ENCODE measurements at regions not wholly inside any gene's neighbourhood (a gene's known extent, or its start where the extent isn't known, plus 50 kb on each side); places are given as distances from the start of the nearest gene placed in this dataset.

GRCh38 chr13:40432018-40432978 is 234.1 kb downstream of the FOXO1 start:
- DNase-seq (ENCODE audit: low read depth) = no peak

GRCh38 chr13:40433001-40433400 is 233.4 kb downstream of the FOXO1 start:
- no peak for DNase-seq (ENCODE audit: low read depth)

- peak; percentile 25 for DNase-seq (ENCODE audit: low read depth)
Measured at GRCh38 chr13:40433577-40433976, 232.9 kb downstream of the FOXO1 start.

GRCh38 chr13:40434516-40435397 is 231.7 kb downstream of the FOXO1 start:
- DNase-seq (ENCODE audit: low read depth) = no peak

- DNase-seq (ENCODE audit: low read depth) = no peak
Measured at GRCh38 chr13:40438022-40438680, 228.3 kb downstream of the FOXO1 start.

DNA sequence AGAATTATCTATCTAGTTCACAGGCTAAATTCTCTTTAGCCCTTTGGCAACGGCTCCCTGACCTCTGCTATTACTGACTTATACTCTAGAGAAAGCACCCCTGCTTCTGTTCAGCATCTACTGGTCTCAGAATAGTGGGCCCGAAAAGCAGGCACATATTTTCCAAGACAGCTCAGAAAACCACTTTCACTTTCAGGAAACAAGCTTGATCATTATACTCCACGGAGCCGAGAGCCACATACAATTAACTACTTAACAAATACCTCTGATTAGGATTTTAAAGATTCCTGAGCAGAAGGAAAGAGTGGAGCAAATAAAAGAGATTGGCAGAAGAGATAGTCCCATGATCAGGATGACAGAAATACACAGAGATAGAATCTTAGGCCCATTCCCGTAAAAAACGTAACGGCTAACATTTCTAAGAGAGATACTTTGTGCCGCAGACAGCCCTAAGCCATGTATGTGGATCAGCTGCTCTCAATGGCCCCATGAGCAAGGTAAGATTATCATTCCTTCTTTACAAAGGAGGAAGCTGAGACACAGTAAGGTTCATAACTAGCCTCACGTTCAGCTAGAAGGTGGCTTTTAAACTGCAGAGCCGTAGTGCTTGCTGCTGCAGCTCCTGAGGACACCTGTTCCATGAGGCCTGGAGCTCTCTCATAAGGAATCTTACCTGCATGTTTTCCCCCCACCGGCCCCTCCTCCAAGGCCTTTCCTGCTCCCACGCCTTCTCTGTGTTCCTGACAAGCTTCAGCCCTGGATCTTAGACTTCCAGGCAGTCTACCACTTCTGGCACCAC is 227.2 kb downstream of the FOXO1 start:
- no peak for DNase-seq (ENCODE audit: low read depth)

DNA sequence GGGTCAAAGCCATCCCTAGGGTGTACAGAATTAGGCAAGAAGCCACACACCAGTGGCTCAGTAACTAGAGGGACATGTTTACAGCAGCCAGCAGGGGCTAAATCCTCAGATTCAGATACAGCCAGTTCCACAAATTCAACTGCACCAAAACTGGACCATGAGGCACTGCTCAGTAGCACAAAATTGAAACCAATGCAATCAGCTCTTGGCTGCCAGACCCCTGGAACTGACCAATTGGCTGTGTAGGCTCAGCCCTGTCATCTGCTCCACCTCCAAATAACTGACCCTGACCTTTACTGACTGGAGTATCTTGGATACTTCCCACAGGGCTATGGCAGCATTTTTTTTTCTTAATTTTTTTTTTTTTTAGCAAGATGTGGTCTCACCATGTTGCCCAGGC is 226.5 kb downstream of the FOXO1 start:
- no peak for DNase-seq (ENCODE audit: low read depth)

- no peak for DNase-seq (ENCODE audit: low read depth)
Measured at GRCh38 chr13:40440990-40441820, 225.2 kb downstream of the FOXO1 start.

DNA sequence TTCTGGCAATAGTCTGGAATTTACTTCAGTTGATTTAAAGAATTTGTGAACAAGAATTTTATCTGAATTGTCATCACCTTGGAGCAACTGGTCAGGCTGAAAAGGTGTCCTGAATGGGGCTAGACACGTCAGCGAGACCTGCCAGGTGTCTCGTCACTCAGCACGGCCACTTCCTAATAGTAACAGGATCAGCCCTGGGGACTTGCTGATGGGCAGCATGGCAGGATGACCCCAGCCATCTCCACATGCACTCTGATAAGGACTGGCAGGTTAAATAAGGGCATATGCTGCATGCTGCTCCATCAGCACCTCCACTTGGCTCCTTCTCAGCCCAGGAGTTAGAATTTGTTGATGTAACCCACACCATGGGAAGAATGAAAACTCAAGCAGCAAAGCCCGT is 224.2 kb downstream of the FOXO1 start:
- DNase-seq (ENCODE audit: low read depth) = no peak

DNA sequence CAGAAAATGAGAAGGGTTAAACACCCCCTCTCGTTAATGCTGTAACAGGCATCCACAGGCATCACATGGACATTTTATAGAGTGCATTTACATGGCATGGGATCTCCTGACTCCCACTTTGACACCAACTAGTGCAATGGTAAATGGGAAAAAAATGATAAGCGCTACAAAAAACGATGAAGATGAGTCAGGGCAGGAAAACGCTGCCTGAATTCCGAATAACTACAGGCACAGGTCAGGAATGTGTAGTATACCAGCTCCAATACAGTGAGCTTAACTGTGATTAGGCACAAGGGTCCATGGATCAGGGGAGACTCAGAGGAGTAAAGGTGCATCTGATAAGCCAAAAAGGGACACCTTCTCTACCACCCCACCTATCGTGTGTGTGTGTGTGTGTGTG is 223.6 kb downstream of the FOXO1 start:
- DNase-seq (ENCODE audit: low read depth) = no peak

DNA sequence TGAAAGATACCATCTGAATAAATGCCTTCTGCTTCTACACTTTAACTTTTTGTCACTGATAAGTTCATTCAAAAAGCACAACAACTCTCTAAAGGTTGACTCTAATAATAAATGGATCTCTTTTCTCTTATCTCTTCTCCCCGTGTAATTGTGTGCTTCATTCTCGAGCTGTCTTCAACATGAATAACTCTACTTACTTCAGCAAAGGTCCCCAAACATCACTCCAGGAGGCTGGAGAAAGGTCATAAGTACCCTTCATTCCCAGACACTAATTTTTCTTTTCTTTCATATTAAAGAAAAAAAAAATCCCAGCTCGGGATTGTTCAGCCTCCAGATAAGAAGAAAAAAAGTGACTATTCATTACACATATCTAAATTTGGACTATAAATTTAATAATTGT is 222.2 kb downstream of the FOXO1 start:
- DNase-seq (ENCODE audit: low read depth) = no peak

DNA sequence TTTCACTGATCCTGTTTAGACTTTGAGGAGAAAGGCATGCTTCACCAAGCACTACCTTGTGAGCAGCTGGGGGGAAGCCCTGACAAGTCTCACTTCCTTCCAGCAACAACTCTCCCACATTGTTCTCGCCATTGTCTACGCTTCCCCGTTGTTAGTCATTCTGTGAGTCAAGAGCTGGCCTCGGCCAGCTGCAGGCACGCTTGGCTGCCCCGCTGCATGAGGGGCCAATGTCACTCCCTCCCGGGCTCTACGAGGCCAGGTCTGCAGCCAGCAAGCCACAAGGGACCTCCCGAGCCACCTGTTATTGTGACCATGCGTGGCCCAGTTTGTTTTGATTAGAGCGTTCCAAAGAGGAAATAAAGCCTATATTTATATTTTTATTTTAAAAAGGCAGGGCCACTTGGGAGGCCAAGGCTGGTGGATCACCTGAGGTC is 220.9 kb downstream of the FOXO1 start:
- no peak for DNase-seq (ENCODE audit: low read depth)

DNA sequence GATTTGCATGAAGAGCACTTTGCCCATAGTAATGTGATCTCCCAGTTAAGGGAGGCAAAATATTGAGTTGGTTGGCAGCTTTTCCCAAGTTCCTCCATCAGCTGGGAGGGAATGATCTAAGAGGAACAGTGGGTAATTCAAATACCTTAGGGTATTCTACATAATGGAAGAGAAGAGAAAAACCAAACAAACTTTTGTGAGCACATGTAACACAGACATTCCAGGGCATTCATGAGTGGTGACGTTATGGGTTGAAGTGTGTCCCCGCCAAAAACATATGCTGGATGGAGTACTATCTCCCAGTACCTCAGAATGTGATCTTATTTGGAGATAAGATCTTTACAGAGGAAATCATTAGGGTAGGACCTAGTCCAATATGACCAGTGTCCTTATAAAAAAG is 220.1 kb downstream of the FOXO1 start:
- no peak for DNase-seq (ENCODE audit: low read depth)

GRCh38 chr13:40447857-40448256 is 218.6 kb downstream of the FOXO1 start:
- DNase-seq (ENCODE audit: low read depth) = no peak

- no peak for DNase-seq (ENCODE audit: low read depth)
Measured at GRCh38 chr13:40452038-40452666, 214.3 kb downstream of the FOXO1 start.

GRCh38 chr13:40452741-40453334 is 213.6 kb downstream of the FOXO1 start:
- no peak for DNase-seq (ENCODE audit: low read depth)

DNA sequence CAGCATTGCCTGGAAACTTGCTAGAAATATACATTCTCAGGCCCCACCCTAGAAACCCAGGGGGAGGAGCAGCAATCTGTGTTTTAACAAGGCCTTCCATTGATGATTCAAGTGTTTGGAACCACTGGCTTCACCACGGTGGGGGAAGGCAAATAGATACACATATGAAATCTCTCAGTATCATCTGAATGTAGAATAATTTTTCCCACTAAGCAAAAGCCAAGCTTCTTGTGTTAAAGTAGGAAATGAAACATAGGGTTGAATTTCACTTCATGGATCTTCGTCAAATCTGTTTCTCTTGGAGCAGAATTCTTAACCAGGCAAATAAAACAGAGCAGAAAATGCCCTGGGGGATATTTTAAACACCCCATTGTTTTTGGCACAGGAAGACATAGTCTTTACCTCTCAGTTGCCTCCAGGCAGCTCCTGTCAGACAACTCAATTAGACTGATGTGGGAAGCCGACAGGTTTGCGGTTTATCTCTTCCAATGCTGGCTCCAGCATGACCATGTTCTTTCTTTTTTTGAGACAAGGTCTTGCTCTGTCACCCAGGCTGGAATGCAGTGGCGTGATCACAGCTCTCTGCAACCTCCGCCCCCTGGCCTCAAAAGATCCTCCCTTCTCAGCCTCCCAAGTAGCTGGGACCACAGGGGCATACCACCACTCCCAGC is 213.0 kb downstream of the FOXO1 start:
- DNase-seq (ENCODE audit: low read depth) = no peak

DNA sequence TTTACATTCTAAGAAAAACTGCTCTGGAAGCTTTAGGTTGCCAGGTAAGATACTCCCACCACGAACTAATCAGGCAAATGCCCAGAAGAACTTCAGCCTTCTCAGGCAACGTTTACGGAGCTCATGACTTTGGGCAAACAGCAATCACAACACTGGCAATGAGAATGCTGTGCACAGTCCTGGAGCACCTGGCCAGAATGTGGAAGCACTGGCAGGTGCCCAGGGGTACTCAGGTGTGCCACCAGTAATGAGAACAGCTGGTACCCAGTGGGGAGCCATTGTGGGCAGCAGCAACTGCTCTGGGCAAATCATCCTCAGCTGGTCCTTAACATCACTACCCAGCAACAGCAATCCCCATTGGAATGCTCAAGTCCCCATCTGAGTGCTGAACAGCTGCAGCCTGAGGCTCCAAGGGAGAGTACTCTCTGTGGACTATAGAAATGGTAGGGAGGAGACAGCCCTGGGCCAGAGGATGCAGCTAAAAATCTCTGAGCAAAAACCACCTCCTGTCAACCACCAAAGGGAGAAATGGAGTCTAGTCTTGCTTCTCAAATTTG is 210.0 kb downstream of the FOXO1 start:
- DNase-seq (ENCODE audit: low read depth) = no peak

All from T-helper 22 cell (primary cell).